HepG2 (cell line): ENCODE measurements at regions not wholly inside any gene's neighbourhood (a gene's known extent, or its start where the extent isn't known, plus 50 kb on each side); places are given as distances from the start of the nearest gene placed in this dataset.

Experiments used
- ATAC-seq: fragments of 200-7000 bp; cut with Tn5 transposase; 3 replicates; pipeline ENCODE4 v1.9.1; 2020; ENCODE audit warnings: mild to moderate bottlenecking, moderate library complexity
- BruUV-seq: library from RNA; stranded (reverse); fragments of 400-500 nt; replicated peaks from 2 replicates; lab custom pipeline; 2021; lab: Mats Ljungman, UMichigan
- CTCF ChIA-PET: fragments of 300-600 bp; formaldehyde crosslinking; extraction: SDS; loops from one replicate; lab custom pipeline; 2021; ENCODE audit warnings: low total read pairs, inconsistent platforms, low intra/inter-chr PET ratio; lab: Yijun Ruan, JAX
- POLR2A ChIA-PET: fragments of 350-600 bp; sonication (Branson Sonifier 250); formaldehyde crosslinking; loops from one replicate; lab custom pipeline; 2020; ENCODE audit warnings: antibody characterized with exemption, inconsistent platforms; lab: Yijun Ruan, JAX
- DNase-seq: peaks from one replicate; pipeline ENCODE4 v3.0.0-alpha.2; 2015; ENCODE audit warnings: low spot score
- FAIRE-seq: peaks from 3 replicates; lab custom pipeline; 2011; peaks lifted over from hg19 to GRCh38; lab: Jason Lieb, UNC
- H2AFZ ChIP-seq: one replicate; pipeline ENCODE4 v1.6.1; 2011; ENCODE audit warnings: low read length, inconsistent platforms
- H3K27ac ChIP-seq: fragments of 300-600 bp; 3 replicates; pipeline ENCODE4 v1.8.0; 2011; ENCODE audit warnings: mixed run types, mild to moderate bottlenecking, mixed read lengths, low read length, inconsistent platforms; ENCODE audit not compliant: insufficient read depth; ENCODE audit errors: extremely low read length
- H3K27me3 ChIP-seq, 2 experiments: fragments of 200-600 bp in 1 of 2; 2 replicates in 1 of 2; 3 replicates in 1 of 2; pipeline versions ENCODE4 v1.6.0 to v1.8.0; 2011; ENCODE audit warnings: low read length in 2 of 2, mild to moderate bottlenecking in 2 of 2, moderate library complexity in 2 of 2, inconsistent platforms in 1 of 2; ENCODE audit not compliant: insufficient read depth in 2 of 2, control insufficient read depth in 1 of 2
- H3K36me3 ChIP-seq, 2 experiments: fragments of 200-600 bp in 1 of 2; replicated peaks in 1 of 2; 2 replicates in 1 of 2; 3 replicates in 1 of 2; pipeline versions ENCODE4 v1.5.1 to v1.8.0; 2011; ENCODE audit warnings: low read length in 2 of 2, inconsistent platforms in 1 of 2; ENCODE audit not compliant: insufficient read depth in 2 of 2, control insufficient read depth in 1 of 2
- H3K4me1 ChIP-seq: 2 replicates; pipeline ENCODE4 v1.5.1; 2012; ENCODE audit warnings: low read length, inconsistent platforms; ENCODE audit not compliant: insufficient read depth
- H3K4me2 ChIP-seq: 2 replicates; pipeline ENCODE4 v1.6.0; 2011; ENCODE audit warnings: low read depth, low read length, inconsistent platforms
- H3K4me3 ChIP-seq, 3 experiments: fragments of 200-600 bp in 1 of 3; sonication (generic), shearing (Covaris generic) in 1 of 3; replicated peaks in 1 of 3; 2 replicates each; pipeline ENCODE4 v1.5.1; 2011 to 2016; ENCODE audit warnings: low read length in 3 of 3, inconsistent platforms in 2 of 3, low read depth in 2 of 3, mild to moderate bottlenecking in 2 of 3, control low read depth in 1 of 3, mixed read lengths in 1 of 3; ENCODE audit not compliant: insufficient read depth in 1 of 3
- H3K79me2 ChIP-seq: one replicate; pipeline ENCODE4 v1.6.1; 2011; ENCODE audit warnings: low read length, inconsistent platforms; ENCODE audit not compliant: insufficient read depth
- H3K9ac ChIP-seq: 2 replicates; pipeline ENCODE4 v1.6.0; 2011; ENCODE audit warnings: mild to moderate bottlenecking, low read depth, low read length, inconsistent platforms; ENCODE audit not compliant: insufficient read depth
- H3K9me3 ChIP-seq: 2 replicates; pipeline ENCODE4 v1.5.1; 2012; ENCODE audit warnings: mild to moderate bottlenecking, low read length
- H4K20me1 ChIP-seq: 2 replicates; pipeline ENCODE4 v1.6.0; 2011; ENCODE audit warnings: inconsistent platforms, mild to moderate bottlenecking, low read length, moderate library complexity; ENCODE audit not compliant: insufficient read depth
- E2F1 ChIP-seq: sonication (generic); formaldehyde crosslinking; IDR thresholded peaks from 2 replicates; pipeline ENCODE4 v1.5.0; 2020; ENCODE audit warnings: missing genetic modification reagents
- MLXIP ChIP-seq: sonication (generic); formaldehyde crosslinking; IDR thresholded peaks from 2 replicates; pipeline ENCODE4 v1.9.0; 2021; ENCODE audit warnings: missing genetic modification reagents, borderline replicate concordance
- NAIF1 ChIP-seq: sonication (generic); formaldehyde crosslinking; IDR thresholded peaks from 2 replicates; pipeline ENCODE4 v1.5.0; 2020; ENCODE audit warnings: mild to moderate bottlenecking, missing genetic modification reagents, borderline replicate concordance
- PCBP2 ChIP-seq: fragments of 200-400 bp; formaldehyde crosslinking; optimal IDR thresholded peaks from 2 replicates; pipeline ENCODE3; 2018; ENCODE audit warnings: low read length, low read depth; ENCODE audit not compliant: poor library complexity, severe bottlenecking
- PHF8 ChIP-seq: sonication (generic); formaldehyde crosslinking; IDR thresholded peaks from 2 replicates; pipeline ENCODE4 v1.5.0; 2020; ENCODE audit warnings: missing genetic modification reagents
- RXRA ChIP-seq: sonication (generic); formaldehyde crosslinking; IDR thresholded peaks from 2 replicates; pipeline ENCODE4 v1.5.1; 2020; ENCODE audit warnings: missing genetic modification reagents
- WGBS: methylation state at CpG from one replicate; pipeline ENCODE4 v1.1.6; 2017; ENCODE audit warnings: low lambda C conversion rate; 5-methylcytosine and 5-hydroxymethylcytosine counted together
- in situ Hi-C: cut with HindIII; loops from 2 replicates; pipeline ENCODE4 v1.10.0; 2017; ENCODE audit warnings: low pct_unique_long_range_greater_than_20kb; ENCODE audit not compliant: extremely low pct_ligation_motif_present
- intact Hi-C: fragments of 100-400 bp; cut with micrococcal nuclease; formaldehyde crosslinking; loops from one replicate; pipeline ENCODE4 v1.10.0; 2022; ENCODE audit not compliant: unreplicated experiment
- TF ChIP-seq, protein P1 (sequence below): sonication (generic); formaldehyde crosslinking; IDR thresholded peaks from 2 replicates; pipeline ENCODE4 v1.5.0; 2020; ENCODE audit warnings: missing genetic modification reagents, mild to moderate bottlenecking, borderline replicate concordance
- TF ChIP-seq, protein P2 (sequence below): IDR thresholded peaks from 2 replicates; pipeline ENCODE4 v1.6.1; 2016

- H3K27ac ChIP-seq, result no peak overlapping the region
- H3K4me1 ChIP-seq, result no peaks in the 10 kb centered on the region
- H3K36me3 ChIP-seq, result no peaks in the 10 kb centered on the region
- H2AFZ ChIP-seq, result no peak overlapping the region
- WGBS, result 0% methylated on average over 1 of the region's 1 CpG
- ATAC-seq, result no peak
- ChIA-PET CTCF (no interaction called here), POLR2A (no interaction called here)
- no peak overlapping the region for H3K4me2 ChIP-seq
- no peaks in the 10 kb centered on the region for H3K79me2 ChIP-seq
- no TSS peak for BruUV-seq
- H3K27me3 ChIP-seq, result no peaks in the 10 kb centered on the region
- TF ChIP-seq, protein P1, sequence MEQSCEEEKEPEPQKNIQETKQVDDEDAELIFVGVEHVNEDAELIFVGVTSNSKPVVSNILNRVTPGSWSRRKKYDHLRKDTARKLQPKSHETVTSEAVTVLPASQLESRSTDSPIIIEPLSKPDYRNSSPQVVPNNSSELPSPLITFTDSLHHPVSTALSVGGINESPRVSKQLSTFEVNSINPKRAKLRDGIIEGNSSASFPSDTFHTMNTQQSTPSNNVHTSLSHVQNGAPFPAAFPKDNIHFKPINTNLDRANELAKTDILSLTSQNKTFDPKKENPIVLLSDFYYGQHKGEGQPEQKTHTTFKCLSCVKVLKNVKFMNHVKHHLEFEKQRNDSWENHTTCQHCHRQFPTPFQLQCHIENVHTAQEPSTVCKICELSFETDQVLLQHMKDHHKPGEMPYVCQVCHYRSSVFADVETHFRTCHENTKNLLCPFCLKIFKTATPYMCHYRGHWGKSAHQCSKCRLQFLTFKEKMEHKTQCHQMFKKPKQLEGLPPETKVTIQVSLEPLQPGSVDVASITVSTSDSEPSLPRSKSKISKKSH, result no peak
- TF ChIP-seq PHF8 (CRISPR knock-in tag), result no peak
- TF ChIP-seq NAIF1 (CRISPR knock-in tag), result no peak
- no peak for TF ChIP-seq E2F1
- no peak for TF ChIP-seq MLXIP (CRISPR knock-in tag)
- TF ChIP-seq, protein P2, sequence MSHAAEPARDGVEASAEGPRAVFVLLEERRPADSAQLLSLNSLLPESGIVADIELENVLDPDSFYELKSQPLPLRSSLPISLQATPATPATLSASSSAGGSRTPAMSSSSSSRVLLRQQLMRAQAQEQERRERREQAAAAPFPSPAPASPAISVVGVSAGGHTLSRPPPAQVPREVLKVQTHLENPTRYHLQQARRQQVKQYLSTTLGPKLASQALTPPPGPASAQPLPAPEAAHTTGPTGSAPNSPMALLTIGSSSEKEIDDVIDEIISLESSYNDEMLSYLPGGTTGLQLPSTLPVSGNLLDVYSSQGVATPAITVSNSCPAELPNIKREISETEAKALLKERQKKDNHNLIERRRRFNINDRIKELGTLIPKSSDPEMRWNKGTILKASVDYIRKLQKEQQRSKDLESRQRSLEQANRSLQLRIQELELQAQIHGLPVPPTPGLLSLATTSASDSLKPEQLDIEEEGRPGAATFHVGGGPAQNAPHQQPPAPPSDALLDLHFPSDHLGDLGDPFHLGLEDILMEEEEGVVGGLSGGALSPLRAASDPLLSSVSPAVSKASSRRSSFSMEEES, result no peak
- TF ChIP-seq PCBP2, result no peak
- TF ChIP-seq RXRA (CRISPR knock-in tag), result no peak
- H4K20me1 ChIP-seq, result no peaks in the 10 kb centered on the region
- FAIRE-seq, result no peak
- no peak overlapping the region for H3K4me3 ChIP-seq
- no peak overlapping the region for H3K9ac ChIP-seq
- H3K9me3 ChIP-seq, result peaks cover 70% of the 10 kb centered on the region
- in situ Hi-C loops, result no loop called here
- intact Hi-C loops, result no loop called here
- no peak for DNase-seq
These were observed 216.1 kb downstream of the SLITRK1 start for GRCh38 chr13:83666141-83666540.
